B cell (primary cell): ENCODE measurements at regions not wholly inside any gene's neighbourhood (a gene's known extent, or its start where the extent isn't known, plus 50 kb on each side); places are given as distances from the start of the nearest gene placed in this dataset.

Source experiments
- ATAC-seq: fragments of 200-7000 bp; cut with Tn5 transposase; one replicate; pipeline ENCODE4 v1.10.0; 2021; ENCODE audit warnings: low read depth, mild to moderate bottlenecking, moderate number of reproducible peaks, moderate library complexity
- CTCF ChIA-PET: fragments of 350-600 bp; sonication (Branson Sonifier 250); formaldehyde crosslinking; loops from one replicate; lab custom pipeline; 2021; ENCODE audit warnings: antibody characterized with exemption, inconsistent platforms; lab: Charles Lee
- POLR2A ChIA-PET: fragments of 350-600 bp; sonication (Branson Sonifier 250); formaldehyde crosslinking; loops from one replicate; lab custom pipeline; 2021; ENCODE audit warnings: antibody characterized with exemption; lab: Charles Lee
- DNase-seq: peaks from one replicate; pipeline ENCODE4 v3.0.0; 2013
- H2AFZ ChIP-seq: 2 replicates; pipeline ENCODE4 v1.6.1; 2012; ENCODE audit warnings: mild to moderate bottlenecking, low read depth, low read length; ENCODE audit not compliant: insufficient read depth, poor library complexity, severe bottlenecking
- H3K27ac ChIP-seq, 2 donors: 1 replicate in 1 of 2; 2 replicates in 1 of 2; pipeline ENCODE4 v1.5.1; 2012 to 2013; ENCODE audit warnings: low read length in 2 of 2, mild to moderate bottlenecking in 2 of 2, moderate library complexity in 1 of 2
- H3K27me3 ChIP-seq, 4 experiments: fragments of 200-600 bp in 1 of 4; sonication (generic) in 1 of 4; replicated peaks in 1 of 4; 1 replicate in 2 of 4; 2 replicates in 2 of 4; pipeline versions ENCODE4 v1.6.1 to v1.7.0; 2013 to 2016; ENCODE audit warnings: low read length in 3 of 4, mild to moderate bottlenecking in 2 of 4, mixed read lengths in 1 of 4, moderate library complexity in 1 of 4; ENCODE audit not compliant: insufficient read depth in 4 of 4, control insufficient read depth in 3 of 4; ENCODE audit errors: control extremely low read depth in 1 of 4
- H3K36me3 ChIP-seq, 2 experiments: replicated peaks in 1 of 2; 1 replicate in 1 of 2; 2 replicates in 1 of 2; pipeline versions ENCODE4 v1.6.1 to v1.7.1; 2013; ENCODE audit warnings: low read length in 1 of 2; ENCODE audit not compliant: insufficient read depth in 2 of 2, control insufficient read depth in 1 of 2; ENCODE audit errors: control extremely low read depth in 1 of 2, extremely low read depth in 1 of 2
- H3K4me1 ChIP-seq, 2 donors: fragments of 200-600 bp in 1 of 2; sonication (generic) in 1 of 2; 1 replicate in 1 of 2; 2 replicates in 1 of 2; pipeline versions ENCODE4 v1.5.1 to v1.6.1; 2013 to 2017; ENCODE audit warnings: low read length in 2 of 2; ENCODE audit not compliant: control insufficient read depth in 2 of 2, insufficient read depth in 2 of 2
- H3K4me2 ChIP-seq: replicated peaks from 2 replicates; pipeline ENCODE3; 2012; ENCODE audit warnings: mild to moderate bottlenecking, low read depth, low read length; ENCODE audit not compliant: poor library complexity, severe bottlenecking
- H3K4me3 ChIP-seq, 5 experiments: fragments of 200-600 bp in 1 of 5; sonication (generic) in 1 of 5; 1 replicate in 3 of 5; 2 replicates in 2 of 5; pipeline versions ENCODE4 v1.5.1 to v1.7.0; 2011 to 2016; ENCODE audit warnings: low read length in 4 of 5, mild to moderate bottlenecking in 4 of 5, low read depth in 2 of 5, control low read depth in 1 of 5, moderate library complexity in 1 of 5; ENCODE audit not compliant: insufficient read depth in 1 of 5; ENCODE audit errors: control extremely low read depth in 1 of 5, extremely low read depth in 1 of 5
- H3K79me2 ChIP-seq: fragments of 200-600 bp; sonication (generic); one replicate; pipeline ENCODE4 v1.6.0; 2016; ENCODE audit warnings: low read length; ENCODE audit not compliant: control insufficient read depth, insufficient read depth
- H3K9ac ChIP-seq: fragments of 200-600 bp; sonication (generic); 2 replicates; pipeline ENCODE4 v1.6.1; 2017; ENCODE audit warnings: mild to moderate bottlenecking, low read length, moderate library complexity
- H3K9me3 ChIP-seq, 3 donors: one replicate each; pipeline versions ENCODE4 v1.6.1 to v1.7.1; 2013; ENCODE audit warnings: low read length in 2 of 3; ENCODE audit not compliant: control insufficient read depth in 2 of 3, insufficient read depth in 1 of 3; ENCODE audit errors: control extremely low read depth in 1 of 3
- H4K20me1 ChIP-seq: 2 replicates; pipeline ENCODE4 v1.6.0; 2012; ENCODE audit warnings: mild to moderate bottlenecking, low read length; ENCODE audit not compliant: insufficient read depth, control insufficient read depth, poor library complexity, severe bottlenecking
- H3K27ac Mint-ChIP-seq: one replicate; pipeline ENCODE4 v1.8.0; 2021; ENCODE audit warnings: mixed read lengths
- H3K27me3 Mint-ChIP-seq: one replicate; pipeline ENCODE4 v1.8.0; 2021; ENCODE audit warnings: mixed read lengths
- H3K4me1 Mint-ChIP-seq: one replicate; pipeline ENCODE4 v1.8.0; 2021; ENCODE audit warnings: mixed read lengths
- H3K4me3 Mint-ChIP-seq: one replicate; pipeline ENCODE4 v1.8.0; 2021; ENCODE audit warnings: mixed read lengths
- H3K9me3 Mint-ChIP-seq: one replicate; pipeline ENCODE4 v1.8.0; 2022; ENCODE audit warnings: mixed read lengths; ENCODE audit not compliant: insufficient read depth
- EZH2 ChIP-seq: IDR thresholded peaks from 2 replicates; pipeline ENCODE4 v1.6.1; 2012; ENCODE audit warnings: borderline replicate concordance, low read depth, mild to moderate bottlenecking, moderate library complexity, low read length; ENCODE audit not compliant: insufficient read depth, poor library complexity, severe bottlenecking
- WGBS: methylation state at CpG from one replicate; pipeline ENCODE4 v1.1.5; 2013; ENCODE audit warnings: missing lambda C conversion rate; ENCODE audit not compliant: insufficient coverage; 5-methylcytosine and 5-hydroxymethylcytosine counted together
- intact Hi-C: fragments of 100-400 bp; cut with micrococcal nuclease; formaldehyde crosslinking; loops from one replicate; pipeline ENCODE4 v1.10.0; 2022
- TF ChIP-seq, protein P1 (sequence below): fragments of 200-600 bp; IDR thresholded peaks from one replicate; pipeline ENCODE4 v1.8.0; 2022; ENCODE audit warnings: antibody characterized with exemption, mild to moderate bottlenecking

GRCh38 chr18:27860011-27860410, 316.9 kb downstream of the CDH2 start:
- Mint-ChIP-seq H3K4me3 (no peak overlapping the region), H3K9me3 (no peaks in the 10 kb centered on the region), H3K27ac (no peak overlapping the region), H3K27me3 (no peaks in the 10 kb centered on the region), H3K4me1 (no peaks in the 10 kb centered on the region)
- Histone ChIP-seq H4K20me1 (no peaks in the 10 kb centered on the region), H3K4me3 (no peak overlapping the region), H3K79me2 (no peaks in the 10 kb centered on the region), H3K9ac (no peak overlapping the region), H3K4me2 (no peak overlapping the region), H3K36me3 (no peaks in the 10 kb centered on the region), H2AFZ (no peak overlapping the region), H3K9me3 (peaks cover 0 to 7% (median 0%) of the 10 kb centered on the region in 3 donors), H3K4me1 (no peaks in the 10 kb centered on the region), H3K27ac (no peak overlapping the region), H3K27me3 (no peaks in the 10 kb centered on the region)
- ATAC-seq (no peak), DNase-seq (no peak)
- 40% methylated on average over 2 of the region's 4 CpGs for WGBS
- ChIA-PET CTCF (no interaction called here), POLR2A (no interaction called here)
- TF ChIP-seq, protein P1, sequence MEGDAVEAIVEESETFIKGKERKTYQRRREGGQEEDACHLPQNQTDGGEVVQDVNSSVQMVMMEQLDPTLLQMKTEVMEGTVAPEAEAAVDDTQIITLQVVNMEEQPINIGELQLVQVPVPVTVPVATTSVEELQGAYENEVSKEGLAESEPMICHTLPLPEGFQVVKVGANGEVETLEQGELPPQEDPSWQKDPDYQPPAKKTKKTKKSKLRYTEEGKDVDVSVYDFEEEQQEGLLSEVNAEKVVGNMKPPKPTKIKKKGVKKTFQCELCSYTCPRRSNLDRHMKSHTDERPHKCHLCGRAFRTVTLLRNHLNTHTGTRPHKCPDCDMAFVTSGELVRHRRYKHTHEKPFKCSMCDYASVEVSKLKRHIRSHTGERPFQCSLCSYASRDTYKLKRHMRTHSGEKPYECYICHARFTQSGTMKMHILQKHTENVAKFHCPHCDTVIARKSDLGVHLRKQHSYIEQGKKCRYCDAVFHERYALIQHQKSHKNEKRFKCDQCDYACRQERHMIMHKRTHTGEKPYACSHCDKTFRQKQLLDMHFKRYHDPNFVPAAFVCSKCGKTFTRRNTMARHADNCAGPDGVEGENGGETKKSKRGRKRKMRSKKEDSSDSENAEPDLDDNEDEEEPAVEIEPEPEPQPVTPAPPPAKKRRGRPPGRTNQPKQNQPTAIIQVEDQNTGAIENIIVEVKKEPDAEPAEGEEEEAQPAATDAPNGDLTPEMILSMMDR = no peak
- no peak for TF ChIP-seq EZH2
- intact Hi-C loops = no loop called here

DNA sequence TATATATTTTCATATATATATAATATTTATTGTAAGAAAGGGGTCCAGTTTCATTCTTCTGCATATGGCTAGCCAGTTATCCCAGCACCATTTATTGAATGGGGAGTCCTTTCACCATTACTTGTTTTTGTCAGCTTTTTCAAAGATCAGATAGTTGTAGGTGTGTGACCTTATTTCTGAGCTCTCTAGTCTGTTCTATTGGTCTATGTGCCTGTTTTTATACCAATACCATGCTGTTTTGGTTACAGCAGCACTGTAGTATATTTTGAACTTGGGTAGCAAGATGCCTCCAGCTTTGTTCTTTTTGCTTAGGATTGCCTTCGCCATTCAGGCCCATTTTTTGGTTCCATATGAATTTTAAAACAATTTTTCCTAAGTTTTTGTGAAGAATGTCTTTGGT, 320.1 kb downstream of the CDH2 start:
- POLR2A ChIA-PET = no interaction called here
- intact Hi-C loops = no loop called here
- WGBS = no CpG with 5 or more reads among the region's 1 CpG

More for the DNA sequence above, 320.1 kb downstream of the CDH2 start:
- ATAC-seq = no peak
- Histone ChIP-seq H3K4me3 (no peak overlapping the region), H3K4me2 (no peak overlapping the region), H2AFZ (no peak overlapping the region), H3K4me1 (no peaks in the 10 kb centered on the region), H3K79me2 (no peaks in the 10 kb centered on the region), H3K27me3 (no peaks in the 10 kb centered on the region), H3K9me3 (peaks cover 0 to 7% (median 0%) of the 10 kb centered on the region in 3 donors), H4K20me1 (no peaks in the 10 kb centered on the region), H3K9ac (no peak overlapping the region), H3K27ac (no peak overlapping the region), H3K36me3 (no peaks in the 10 kb centered on the region)
- TF ChIP-seq, protein P1 = no peak
- TF ChIP-seq EZH2 = no peak
- Mint-ChIP-seq H3K9me3 (peaks cover 10% of the 10 kb centered on the region), H3K4me1 (no peaks in the 10 kb centered on the region), H3K4me3 (no peak overlapping the region), H3K27me3 (no peaks in the 10 kb centered on the region), H3K27ac (no peak overlapping the region)
- no peak for DNase-seq
- CTCF ChIA-PET = no interaction called here
